ENCODE measurements at regions not wholly inside any gene's neighbourhood (a gene's known extent, or its start where the extent isn't known, plus 50 kb on each side); places are given as distances from the start of the nearest gene placed in this dataset.

- peak; percentile 54 for DNase-seq
Measured at GRCh38 chr2:19711470-19712372, 190.1 kb downstream of the TTC32 start.

- DNase-seq = no peak
Measured at GRCh38 chr2:19710230-19710629, 191.6 kb downstream of the TTC32 start.

- DNase-seq = no peak
Measured at GRCh38 chr2:19709553-19709952, 192.2 kb downstream of the TTC32 start.

GRCh38 chr2:19708776-19709175 lies 193.0 kb downstream of the TTC32 start:
- DNase-seq = no peak

- DNase-seq = no peak
Measured at GRCh38 chr2:19706332-19706731, 195.5 kb downstream of the TTC32 start.

- DNase-seq = no peak
Measured at GRCh38 chr2:19702267-19702666, 199.5 kb downstream of the TTC32 start.

GRCh38 chr2:19700861-19701585 lies 200.8 kb downstream of the TTC32 start:
- no peak for DNase-seq

- DNase-seq = no peak
Measured at GRCh38 chr2:19697131-19697530, 204.7 kb downstream of the TTC32 start.

GRCh38 chr2:19695706-19696105 lies 206.1 kb downstream of the TTC32 start:
- no peak for DNase-seq

GRCh38 chr2:19691892-19692291 lies 209.9 kb downstream of the TTC32 start:
- DNase-seq = no peak

- no peak for DNase-seq
Measured at GRCh38 chr2:19690429-19690828, 211.4 kb downstream of the TTC32 start.

GRCh38 chr2:19689646-19690168 lies 212.1 kb downstream of the TTC32 start:
- no peak for DNase-seq

GRCh38 chr2:19688059-19688458 lies 213.7 kb downstream of the TTC32 start:
- no peak for DNase-seq

GRCh38 chr2:19687017-19687659 lies 214.6 kb downstream of the TTC32 start:
- no peak for DNase-seq

GRCh38 chr2:19686439-19686838 lies 215.3 kb downstream of the TTC32 start:
- DNase-seq = no peak

GRCh38 chr2:19685731-19686130 lies 216.1 kb downstream of the TTC32 start:
- DNase-seq = no peak

GRCh38 chr2:19684516-19684915 lies 217.3 kb downstream of the TTC32 start:
- DNase-seq = no peak

GRCh38 chr2:19683556-19683955 lies 218.2 kb downstream of the TTC32 start:
- no peak for DNase-seq

- DNase-seq = no peak
Measured at GRCh38 chr2:19682493-19682892, 219.3 kb downstream of the TTC32 start.

- DNase-seq = no peak
Measured at GRCh38 chr2:19677825-19678518, 223.8 kb downstream of the TTC32 start.

GRCh38 chr2:19677215-19677777 lies 224.5 kb downstream of the TTC32 start:
- no peak for DNase-seq

GRCh38 chr2:19676770-19677169 lies 225.0 kb downstream of the TTC32 start:
- DNase-seq = no peak
